ENCODE measurements at regions not wholly inside any gene's neighbourhood (a gene's known extent, or its start where the extent isn't known, plus 50 kb on each side); places are given as distances from the start of the nearest gene placed in this dataset.

DNA sequence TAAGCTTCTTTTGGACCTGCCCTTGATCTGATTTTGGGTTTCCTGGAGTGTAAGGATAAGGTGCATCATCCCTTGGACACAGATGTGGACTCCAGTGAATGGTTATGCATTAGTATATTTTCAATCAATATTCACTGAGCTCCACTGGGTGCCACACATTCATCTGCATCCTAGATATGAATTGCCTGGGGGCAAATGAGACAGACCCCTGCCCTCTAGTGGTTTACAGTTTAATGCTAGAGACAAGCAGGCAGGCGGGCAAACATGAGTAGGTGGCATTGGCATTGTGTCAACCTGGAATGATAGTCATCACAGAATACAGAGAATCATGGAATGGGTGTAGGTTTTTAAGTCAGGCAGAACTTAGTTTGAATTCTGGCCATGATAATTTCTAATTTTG, 252.5 kb upstream of the SOX14 start:
- intact Hi-C loops (cut with micrococcal nuclease; ENCODE audit: unreplicated experiment) (no loop called here), in situ Hi-C loops (cut with HindIII; ENCODE audit: extremely low pct_ligation_motif_present, low pct_unique_long_range_greater_than_20kb) (no loop called here)
- no peaks in the 10 kb centered on the region for H3K36me3 ChIP-seq (replicated peaks in 1 of 2; ENCODE audit: control insufficient read depth in 1 of 2, insufficient read depth in 2 of 2, low read length in 2 of 2)
- DNase-seq (ENCODE audit: low spot score) (no peak), ATAC-seq (no peak), FAIRE-seq (no peak)
- no peak overlapping the region for H3K9ac ChIP-seq (ENCODE audit: insufficient read depth, low read depth, low read length)
- H3K4me3 ChIP-seq (replicated peaks in 1 of 3; ENCODE audit: insufficient read depth in 1 of 3, low read depth in 2 of 3, low read length in 3 of 3) = no peak overlapping the region
- no CpG with 5 or more reads among the region's 1 CpG for WGBS (ENCODE audit: low lambda C conversion rate)
- no peaks in the 10 kb centered on the region for H3K9me3 ChIP-seq (ENCODE audit: low read length)
- no TSS peak for BruUV-seq (replicated peaks)
- H3K4me2 ChIP-seq (ENCODE audit: low read depth, low read length) = no peak overlapping the region
- H3K27me3 ChIP-seq (ENCODE audit: control insufficient read depth in 1 of 2, insufficient read depth in 2 of 2, low read length in 2 of 2) = peaks cover 0 to 9% of the 10 kb centered on the region in 2 experiments; a peak in 1 of 5 replicates
- no peaks in the 10 kb centered on the region for H4K20me1 ChIP-seq (ENCODE audit: insufficient read depth, low read length)
- H2AFZ ChIP-seq (ENCODE audit: low read length) = no peak overlapping the region
- no peak overlapping the region for H3K27ac ChIP-seq (ENCODE audit: extremely low read length, insufficient read depth, low read length)
- H3K4me1 ChIP-seq (ENCODE audit: insufficient read depth, low read length) = peaks cover 12% of the 10 kb centered on the region
- ChIA-PET POLR2A (no interaction called here), CTCF (ENCODE audit: low intra/inter-chr PET ratio, low total read pairs) (no interaction called here)
- no peaks in the 10 kb centered on the region for H3K79me2 ChIP-seq (ENCODE audit: insufficient read depth, low read length)
- TF ChIP-seq, protein P1, sequence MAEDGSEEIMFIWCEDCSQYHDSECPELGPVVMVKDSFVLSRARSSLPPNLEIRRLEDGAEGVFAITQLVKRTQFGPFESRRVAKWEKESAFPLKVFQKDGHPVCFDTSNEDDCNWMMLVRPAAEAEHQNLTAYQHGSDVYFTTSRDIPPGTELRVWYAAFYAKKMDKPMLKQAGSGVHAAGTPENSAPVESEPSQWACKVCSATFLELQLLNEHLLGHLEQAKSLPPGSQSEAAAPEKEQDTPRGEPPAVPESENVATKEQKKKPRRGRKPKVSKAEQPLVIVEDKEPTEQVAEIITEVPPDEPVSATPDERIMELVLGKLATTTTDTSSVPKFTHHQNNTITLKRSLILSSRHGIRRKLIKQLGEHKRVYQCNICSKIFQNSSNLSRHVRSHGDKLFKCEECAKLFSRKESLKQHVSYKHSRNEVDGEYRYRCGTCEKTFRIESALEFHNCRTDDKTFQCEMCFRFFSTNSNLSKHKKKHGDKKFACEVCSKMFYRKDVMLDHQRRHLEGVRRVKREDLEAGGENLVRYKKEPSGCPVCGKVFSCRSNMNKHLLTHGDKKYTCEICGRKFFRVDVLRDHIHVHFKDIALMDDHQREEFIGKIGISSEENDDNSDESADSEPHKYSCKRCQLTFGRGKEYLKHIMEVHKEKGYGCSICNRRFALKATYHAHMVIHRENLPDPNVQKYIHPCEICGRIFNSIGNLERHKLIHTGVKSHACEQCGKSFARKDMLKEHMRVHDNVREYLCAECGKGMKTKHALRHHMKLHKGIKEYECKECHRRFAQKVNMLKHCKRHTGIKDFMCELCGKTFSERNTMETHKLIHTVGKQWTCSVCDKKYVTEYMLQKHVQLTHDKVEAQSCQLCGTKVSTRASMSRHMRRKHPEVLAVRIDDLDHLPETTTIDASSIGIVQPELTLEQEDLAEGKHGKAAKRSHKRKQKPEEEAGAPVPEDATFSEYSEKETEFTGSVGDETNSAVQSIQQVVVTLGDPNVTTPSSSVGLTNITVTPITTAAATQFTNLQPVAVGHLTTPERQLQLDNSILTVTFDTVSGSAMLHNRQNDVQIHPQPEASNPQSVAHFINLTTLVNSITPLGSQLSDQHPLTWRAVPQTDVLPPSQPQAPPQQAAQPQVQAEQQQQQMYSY (CRISPR knock-in tag; IDR thresholded peaks at IDR 0.05) = no peak
- TF ChIP-seq DNMT3B (CRISPR knock-in tag; conservative IDR thresholded peaks at IDR 0.05) (no peak), RFX5 (IDR thresholded peaks at IDR 0.05; ENCODE audit: low read depth, low read length) (no peak), POLR2AphosphoS5 (IDR thresholded peaks at IDR 0.05; ENCODE audit: low read depth, low read length) (no peak), FOXK1 (CRISPR knock-in tag; IDR thresholded peaks at IDR 0.05; ENCODE audit: borderline replicate concordance, low read depth) (no peak), PHF21A (CRISPR knock-in tag; IDR thresholded peaks at IDR 0.05) (no peak), STAT5B (CRISPR knock-in tag; IDR thresholded peaks at IDR 0.05) (no peak), MEIS1 (CRISPR knock-in tag; IDR thresholded peaks at IDR 0.05; ENCODE audit: borderline replicate concordance) (no peak), ZFAT (CRISPR knock-in tag; conservative IDR thresholded peaks at IDR 0.05) (no peak), ZNF337 (CRISPR knock-in tag; IDR thresholded peaks at IDR 0.05; ENCODE audit: borderline replicate concordance, low read depth) (no peak), SMYD3 (CRISPR knock-in tag; IDR thresholded peaks at IDR 0.05) (no peak), TEAD2 (CRISPR knock-in tag; IDR thresholded peaks at IDR 0.05) (no peak), ZBTB1 (CRISPR knock-in tag; IDR thresholded peaks at IDR 0.05; ENCODE audit: borderline replicate concordance) (no peak), PHF8 (CRISPR knock-in tag; IDR thresholded peaks at IDR 0.05) (no peak)
- TF ChIP-seq, protein P2, sequence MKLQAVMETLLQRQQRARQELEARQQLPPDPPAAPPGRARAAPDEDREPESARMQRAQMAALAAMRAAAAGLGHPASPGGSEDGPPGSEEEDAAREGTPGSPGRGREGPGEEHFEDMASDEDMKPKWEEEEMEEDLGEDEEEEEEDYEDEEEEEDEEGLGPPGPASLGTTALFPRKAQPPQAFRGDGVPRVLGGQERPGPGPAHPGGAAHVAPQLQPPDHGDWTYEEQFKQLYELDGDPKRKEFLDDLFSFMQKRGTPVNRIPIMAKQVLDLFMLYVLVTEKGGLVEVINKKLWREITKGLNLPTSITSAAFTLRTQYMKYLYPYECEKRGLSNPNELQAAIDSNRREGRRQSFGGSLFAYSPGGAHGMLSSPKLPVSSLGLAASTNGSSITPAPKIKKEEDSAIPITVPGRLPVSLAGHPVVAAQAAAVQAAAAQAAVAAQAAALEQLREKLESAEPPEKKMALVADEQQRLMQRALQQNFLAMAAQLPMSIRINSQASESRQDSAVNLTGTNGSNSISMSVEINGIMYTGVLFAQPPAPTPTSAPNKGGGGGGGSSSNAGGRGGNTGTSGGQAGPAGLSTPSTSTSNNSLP (IDR thresholded peaks at IDR 0.05; ENCODE audit: low read depth, low read length) = no peak
- TF ChIP-seq, protein P3, sequence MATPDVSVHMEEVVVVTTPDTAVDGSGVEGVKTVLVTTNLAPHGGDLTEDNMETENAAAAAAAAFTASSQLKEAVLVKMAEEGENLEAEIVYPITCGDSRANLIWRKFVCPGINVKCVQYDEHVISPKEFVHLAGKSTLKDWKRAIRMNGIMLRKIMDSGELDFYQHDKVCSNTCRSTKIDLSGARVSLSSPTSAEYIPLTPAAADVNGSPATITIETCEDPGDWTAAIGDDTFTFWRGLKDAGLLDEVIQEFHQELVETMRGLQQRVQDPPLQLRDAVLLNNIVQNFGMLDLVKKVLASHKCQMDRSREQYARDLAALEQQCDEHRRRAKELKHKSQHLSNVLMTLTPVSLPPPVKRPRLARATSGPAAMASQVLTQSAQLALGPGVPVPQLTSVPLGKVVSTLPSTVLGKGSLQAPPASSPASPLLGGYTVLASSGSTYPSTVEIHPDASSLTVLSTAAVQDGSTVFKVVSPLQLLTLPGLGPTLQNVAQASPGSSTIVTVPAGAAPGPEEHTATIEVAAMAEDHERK (CRISPR knock-in tag; IDR thresholded peaks at IDR 0.05; ENCODE audit: low read depth) = no peak

Measured in HepG2 (cell line).